GM18868 (cell line): ENCODE measurements at regions not wholly inside any gene's neighbourhood (a gene's known extent, or its start where the extent isn't known, plus 50 kb on each side); places are given as distances from the start of the nearest gene placed in this dataset.

Source experiments
- ATAC-seq: cut with Tn5 transposase; IDR thresholded peaks from one replicate; pipeline ENCODE4 v1.9.1; 2021; ENCODE audit warnings: mild to moderate bottlenecking, moderate library complexity; ENCODE audit not compliant: unreplicated experiment

DNA sequence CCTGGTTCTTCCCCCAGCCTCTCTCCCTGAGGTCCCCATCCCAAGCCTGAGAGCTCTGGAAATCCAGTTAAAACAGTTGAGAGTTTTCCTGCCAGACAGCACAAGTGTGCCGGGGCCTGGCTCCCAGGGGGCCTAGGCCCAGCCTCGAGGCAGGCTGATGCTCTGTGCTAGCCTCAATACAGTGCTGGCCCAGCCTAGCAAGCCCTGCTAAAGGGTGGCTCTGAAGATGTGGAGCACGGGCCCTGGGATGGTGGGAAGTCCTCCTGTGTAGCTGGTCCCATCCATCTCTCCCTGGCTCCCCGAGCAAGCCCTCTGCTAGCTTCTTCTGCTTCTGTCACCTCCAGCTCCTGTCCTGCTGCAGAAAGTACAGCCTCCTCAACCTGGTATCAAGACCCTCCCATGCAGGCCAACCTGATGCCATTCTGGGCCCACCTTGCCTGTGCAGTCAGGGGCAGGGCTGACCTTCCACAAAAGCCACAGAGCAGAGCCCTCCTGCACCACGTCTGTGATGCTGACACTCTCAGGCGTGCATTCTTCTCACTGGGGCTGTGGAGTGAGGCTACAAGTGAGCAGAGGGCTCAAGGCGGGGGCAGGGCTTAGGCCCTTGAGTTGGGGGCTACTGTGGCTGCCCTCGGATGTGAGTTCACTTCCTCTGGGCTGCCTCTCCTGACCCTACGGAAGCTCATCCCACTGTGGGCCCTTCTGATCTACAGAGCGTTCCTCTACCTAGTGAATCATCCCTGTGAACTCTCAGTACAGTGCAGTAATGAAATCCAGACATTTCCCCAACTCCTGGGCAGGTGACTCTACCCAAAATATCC lies 60.1 kb upstream of the LAPTM4A start:
- ATAC-seq: no peak

DNA sequence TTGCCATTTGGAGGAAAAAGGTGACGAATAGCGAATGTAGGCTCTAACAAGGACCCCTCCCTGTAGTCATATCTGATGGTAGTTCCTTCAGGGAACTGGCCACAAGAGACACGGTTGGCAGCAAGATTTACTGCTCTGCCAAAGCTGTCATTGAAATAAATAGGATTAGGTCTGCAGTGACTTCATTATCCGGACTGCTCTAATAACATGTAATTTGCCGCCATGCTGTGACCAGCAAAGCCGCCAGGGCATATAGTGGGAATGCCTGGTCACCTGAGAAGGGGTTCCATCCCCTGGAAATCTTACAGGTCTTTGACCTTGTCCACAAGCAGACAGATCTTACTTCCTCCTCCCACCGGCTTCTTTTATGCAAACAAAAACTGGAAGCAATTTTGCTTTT lies 59.4 kb upstream of the LAPTM4A start:
- no peak for ATAC-seq

DNA sequence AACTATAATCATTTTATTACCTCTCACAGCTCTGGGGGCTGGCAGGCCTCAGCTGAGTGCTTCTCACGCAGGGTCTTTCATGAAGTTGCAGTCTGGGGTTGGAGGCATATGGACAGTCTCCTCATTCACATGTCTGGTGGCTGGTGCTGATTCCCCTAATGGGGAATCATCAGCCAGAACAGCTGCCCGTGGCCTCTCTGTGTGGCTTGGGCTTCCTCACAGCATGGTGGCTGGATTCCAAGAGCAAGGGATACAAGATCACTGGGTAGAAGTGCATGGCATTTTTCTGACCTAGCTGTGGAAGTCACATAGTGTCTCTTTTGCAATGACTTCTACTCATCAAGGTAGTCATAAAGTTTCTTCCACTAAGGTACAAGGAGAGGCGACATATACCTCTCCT lies 59.0 kb upstream of the LAPTM4A start:
- ATAC-seq: no peak

DNA sequence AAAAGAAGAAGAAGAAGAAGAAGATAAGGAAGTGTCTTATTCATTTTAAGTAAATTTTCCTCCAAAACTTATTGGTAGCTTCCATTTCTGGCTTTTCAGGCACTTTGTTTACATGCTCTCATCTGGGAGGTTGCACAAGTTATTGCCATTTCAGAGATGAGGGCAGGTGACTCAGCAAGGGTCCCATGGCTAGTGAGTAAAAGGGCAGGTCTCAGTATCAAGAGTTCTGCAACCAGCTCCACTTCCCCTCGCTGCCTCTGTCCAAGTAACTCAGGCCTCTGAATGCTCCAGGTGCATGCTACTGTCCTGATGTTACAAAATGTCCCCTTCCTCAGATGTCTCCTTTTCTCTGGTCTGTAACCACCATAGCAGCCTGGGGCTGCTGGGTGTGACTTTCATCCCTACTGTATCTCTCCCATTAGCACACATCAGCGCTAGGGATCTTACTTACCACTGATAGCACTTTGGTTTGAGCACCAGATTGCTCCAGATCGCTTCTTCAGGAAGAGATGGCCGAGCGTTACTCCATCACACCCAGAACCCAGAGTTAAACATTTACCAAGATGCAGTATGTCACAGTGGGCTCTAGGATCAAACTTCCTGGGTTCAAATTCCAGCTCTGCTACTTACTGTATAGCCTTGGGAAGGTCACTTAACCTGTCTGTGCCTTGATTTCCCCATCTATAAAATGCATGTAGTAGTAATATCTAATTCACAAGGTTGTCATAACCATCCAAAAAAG lies 57.4 kb upstream of the LAPTM4A start:
- ATAC-seq: no peak

DNA sequence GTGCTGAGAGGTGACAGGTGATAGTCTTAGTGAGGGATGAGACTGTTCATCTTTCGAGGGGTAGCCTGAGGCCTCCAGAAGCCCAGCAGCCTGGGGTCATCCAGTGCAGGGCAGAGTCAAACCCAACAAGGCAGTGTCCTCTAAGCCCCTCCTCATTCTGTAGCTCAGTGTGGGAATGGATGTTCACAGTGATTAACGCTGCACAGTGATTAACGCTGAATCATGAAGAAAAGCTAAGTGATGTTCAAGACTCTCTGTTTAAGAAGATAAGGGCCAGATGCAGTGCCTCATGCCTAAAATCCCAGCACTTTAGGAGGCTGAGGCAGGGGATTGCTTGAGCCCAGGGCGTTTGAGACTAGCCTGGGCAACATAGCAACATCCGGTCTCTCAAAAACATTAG lies 56.3 kb upstream of the LAPTM4A start:
- no peak for ATAC-seq

DNA sequence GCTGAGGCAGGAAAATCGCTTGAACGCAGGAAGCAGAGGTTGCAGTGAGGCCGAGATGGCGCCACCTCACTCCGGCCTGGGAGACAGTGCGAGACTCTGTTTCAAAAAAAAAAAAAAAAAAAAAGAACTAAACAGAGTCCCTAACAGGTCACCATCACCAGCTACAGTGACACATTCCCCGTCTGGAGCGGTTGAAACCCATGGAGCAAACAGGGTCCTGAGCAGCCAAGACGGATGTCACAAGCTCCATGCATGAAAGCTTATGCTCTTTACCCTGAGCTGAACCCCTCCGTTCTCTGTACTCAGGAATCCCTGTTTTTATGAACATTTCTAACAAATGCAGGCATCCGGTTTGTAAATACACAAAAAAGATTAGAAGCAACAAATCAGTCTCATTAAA lies 55.9 kb upstream of the LAPTM4A start:
- ATAC-seq: no peak

DNA sequence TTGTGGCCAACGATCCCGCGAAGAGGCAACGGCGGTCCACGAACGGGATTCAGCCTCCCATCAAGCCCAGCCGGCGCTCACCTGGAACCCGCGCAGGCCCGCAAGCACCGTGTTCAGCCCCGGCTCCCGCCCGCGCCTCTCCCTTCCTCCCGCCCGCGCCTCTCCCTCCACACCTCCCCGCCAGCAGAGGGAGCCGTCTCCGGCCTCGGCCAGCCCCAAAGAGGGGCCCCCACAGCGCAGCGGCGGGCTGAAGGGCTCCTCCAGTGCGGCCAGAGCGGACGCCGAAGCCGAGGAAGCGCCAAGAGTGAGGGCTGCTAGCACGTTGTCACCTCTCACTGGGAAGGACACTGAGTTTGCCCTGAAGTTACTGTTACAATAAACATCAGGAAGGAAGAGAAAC lies 55.3 kb upstream of the LAPTM4A start:
- ATAC-seq: no peak

DNA sequence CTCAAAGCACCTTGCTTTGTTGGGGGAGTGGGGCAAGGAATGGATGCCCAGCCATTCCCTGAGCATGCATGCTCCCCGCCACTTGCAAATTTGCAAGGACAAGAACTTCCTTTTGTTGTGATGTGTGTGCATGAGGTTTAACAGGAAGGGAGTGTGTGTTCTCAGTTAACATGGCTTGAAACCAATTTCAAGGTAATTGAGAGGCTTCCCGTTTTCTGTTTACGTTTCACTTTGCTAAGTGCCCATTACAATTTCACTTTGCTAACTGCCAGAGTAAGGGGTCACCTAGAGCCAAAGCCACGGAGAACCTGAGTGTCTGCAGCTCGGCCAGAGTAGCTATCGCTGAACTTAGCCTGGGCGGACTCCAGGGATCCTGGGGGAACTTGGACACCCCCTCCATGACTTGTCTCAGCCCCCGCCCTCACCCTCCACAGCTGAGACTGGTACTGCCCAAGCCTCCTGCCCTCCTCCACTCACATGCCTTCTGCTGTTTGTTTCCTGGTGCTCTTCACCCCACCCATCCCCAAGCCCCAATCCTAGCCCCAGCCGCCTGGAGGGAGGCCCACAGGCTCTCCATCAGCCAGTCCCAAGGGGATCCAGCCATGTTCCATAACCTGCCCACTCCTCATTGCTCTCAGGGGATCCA lies 53.6 kb upstream of the LAPTM4A start:
- no peak for ATAC-seq

DNA sequence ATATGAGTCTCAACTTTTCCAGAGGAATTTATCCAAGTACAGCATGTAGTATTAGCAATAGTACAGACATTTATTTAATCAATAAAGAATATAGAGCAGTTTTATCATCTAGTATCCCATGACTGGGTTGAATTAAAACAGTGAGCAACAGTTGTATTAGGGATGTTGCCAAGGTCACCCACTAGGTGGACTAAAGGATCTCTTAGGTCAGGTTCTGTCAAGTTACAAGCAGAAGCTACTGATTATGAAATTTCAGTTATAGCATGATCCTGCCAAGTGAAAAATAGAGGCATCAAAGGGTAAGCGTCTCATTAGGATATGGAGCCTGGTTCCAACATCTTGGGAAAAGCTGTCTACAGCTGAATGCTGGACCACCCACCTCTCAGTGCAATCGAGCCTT lies 52.1 kb upstream of the LAPTM4A start:
- no peak for ATAC-seq
